ENCODE measurements at regions not wholly inside any gene's neighbourhood (a gene's known extent, or its start where the extent isn't known, plus 50 kb on each side); places are given as distances from the start of the nearest gene placed in this dataset.

GRCh38 chr7:42854571-42855118 is 57.2 kb downstream of the C7orf25 start:
- intact Hi-C loops (cut with micrococcal nuclease) = no loop called here
- CTCF ChIA-PET = interaction anchor here (1.2 kb wide), 1 partner anchor 11 kb away, joined by 6 read pairs; no protein-coding TSS in a partner anchor
- FAIRE-seq = no peak

More at GRCh38 chr7:42854571-42855118, 57.2 kb downstream of the C7orf25 start:
- Histone ChIP-seq H3K27ac (ENCODE audit: insufficient read depth, low read depth, low read length) (no peak overlapping the region), H3K4me1 (ENCODE audit: control insufficient read depth, extremely low read depth, insufficient read depth, low read length) (peaks cover 10% of the 10 kb centered on the region), H3K4me3 (replicated peaks in 1 of 3; ENCODE audit: insufficient read depth in 1 of 3, low read depth in 1 of 3, low read length in 3 of 3) (no peak overlapping the region), H3K36me3 (ENCODE audit: control insufficient read depth in 2 of 2, extremely low read depth in 1 of 2, insufficient read depth in 2 of 2, low read length in 2 of 2) (no peaks in the 10 kb centered on the region), H3K9me3 (replicated peaks; ENCODE audit: control insufficient read depth, insufficient read depth, low read length) (no peaks in the 10 kb centered on the region), H2AFZ (ENCODE audit: low read depth, low read length) (no peak overlapping the region), H3K4me2 (ENCODE audit: insufficient read depth, low read length) (no peak overlapping the region), H3K79me2 (ENCODE audit: control insufficient read depth, insufficient read depth, low read length) (no peaks in the 10 kb centered on the region), H4K20me1 (replicated peaks; ENCODE audit: control insufficient read depth, extremely low read depth, insufficient read depth, low read length) (no peaks in the 10 kb centered on the region), H3K27me3 (ENCODE audit: control insufficient read depth in 2 of 2, insufficient read depth in 2 of 2, low read length in 2 of 2) (peaks cover 7 to 11% of the 10 kb centered on the region in 2 experiments), H3K9me1 (replicated peaks; ENCODE audit: control insufficient read depth, extremely low read depth, insufficient read depth, low read length) (no peaks in the 10 kb centered on the region), H3K9ac (replicated peaks; ENCODE audit: extremely low read depth, insufficient read depth, low read length) (no peak overlapping the region)
- dilution Hi-C loops (cut with MboI; ENCODE audit: extremely low pct_ligation_motif_present, low sequenced_read_pairs) = no loop called here
- POLR2A ChIA-PET = no interaction called here
- TF ChIP-seq POLR2A (IDR thresholded peaks at IDR 0.05; ENCODE audit: low read depth, low read length) = no peak
- no peak for TF ChIP-seq EZH2 (IDR thresholded peaks at IDR 0.05; ENCODE audit: borderline replicate concordance, low read depth, low read length, severe bottlenecking)
- no peak for TF ChIP-seq CTCF (IDR thresholded peaks at IDR 0.05; ENCODE audit: extremely low read depth in 1 of 2, insufficient read depth in 1 of 2, low read depth in 1 of 2, low read length in 2 of 2)
- no peak for TF ChIP-seq MYC (IDR thresholded peaks at IDR 0.05; ENCODE audit: low read depth, low read length)
- TF ChIP-seq POLR2AphosphoS5 (IDR thresholded peaks at IDR 0.05; ENCODE audit: insufficient read depth, low read depth, low read length) = no peak
- TF ChIP-seq GATA2 (IDR thresholded peaks at IDR 0.05; ENCODE audit: insufficient read depth, insufficient read length, low read depth, low read length) = no peak
- no peak for TF ChIP-seq JUN (IDR thresholded peaks at IDR 0.05; ENCODE audit: borderline replicate concordance, insufficient read depth, insufficient read length, low read depth)
- no peak for TF ChIP-seq MAX (IDR thresholded peaks at IDR 0.05; ENCODE audit: insufficient read depth, insufficient read length)
- no peak for TF ChIP-seq FOS (IDR thresholded peaks at IDR 0.05; ENCODE audit: borderline replicate concordance, insufficient read depth, low read length)
- no peak for DNase-seq (ENCODE audit: low read depth, low spot score)
- no TSS peak for BruUV-seq (replicated peaks)
